ENCODE measurements at regions not wholly inside any gene's neighbourhood (a gene's known extent, or its start where the extent isn't known, plus 50 kb on each side); places are given as distances from the start of the nearest gene placed in this dataset.
"Not testable (repeated sequence)": the region's sequence is repeated elsewhere in the genome, so short reads cannot be mapped to it uniquely, and the experiment has no call there.

GRCh38 chr5:84961193-84961592 is 576.5 kb upstream of the EDIL3 start:
- no peak for DNase-seq (ENCODE audit: low spot score)
- TF ChIP-seq, protein P1, sequence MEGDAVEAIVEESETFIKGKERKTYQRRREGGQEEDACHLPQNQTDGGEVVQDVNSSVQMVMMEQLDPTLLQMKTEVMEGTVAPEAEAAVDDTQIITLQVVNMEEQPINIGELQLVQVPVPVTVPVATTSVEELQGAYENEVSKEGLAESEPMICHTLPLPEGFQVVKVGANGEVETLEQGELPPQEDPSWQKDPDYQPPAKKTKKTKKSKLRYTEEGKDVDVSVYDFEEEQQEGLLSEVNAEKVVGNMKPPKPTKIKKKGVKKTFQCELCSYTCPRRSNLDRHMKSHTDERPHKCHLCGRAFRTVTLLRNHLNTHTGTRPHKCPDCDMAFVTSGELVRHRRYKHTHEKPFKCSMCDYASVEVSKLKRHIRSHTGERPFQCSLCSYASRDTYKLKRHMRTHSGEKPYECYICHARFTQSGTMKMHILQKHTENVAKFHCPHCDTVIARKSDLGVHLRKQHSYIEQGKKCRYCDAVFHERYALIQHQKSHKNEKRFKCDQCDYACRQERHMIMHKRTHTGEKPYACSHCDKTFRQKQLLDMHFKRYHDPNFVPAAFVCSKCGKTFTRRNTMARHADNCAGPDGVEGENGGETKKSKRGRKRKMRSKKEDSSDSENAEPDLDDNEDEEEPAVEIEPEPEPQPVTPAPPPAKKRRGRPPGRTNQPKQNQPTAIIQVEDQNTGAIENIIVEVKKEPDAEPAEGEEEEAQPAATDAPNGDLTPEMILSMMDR (IDR thresholded peaks at IDR 0.05; ENCODE audit: extremely low read depth, missing control alignments): no peak

DNA sequence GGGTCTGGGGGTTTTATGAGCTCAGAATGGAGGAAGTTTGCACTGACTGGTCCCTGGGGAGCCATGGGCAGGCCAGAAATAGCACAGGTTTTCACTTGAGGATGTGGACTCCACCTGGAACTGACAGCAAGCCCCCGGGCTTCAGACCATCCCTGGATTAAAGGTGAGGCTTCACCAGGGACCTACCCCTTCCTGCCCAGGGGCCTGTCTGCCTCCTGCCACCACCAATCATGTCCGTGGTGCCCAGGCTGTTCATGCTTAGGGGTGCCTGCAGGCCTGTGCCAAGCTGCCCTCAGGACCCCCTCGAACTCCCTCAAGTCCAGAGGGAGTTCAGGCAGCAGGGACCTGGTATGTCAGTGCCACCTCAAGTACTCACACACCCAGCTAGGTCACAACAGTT is 577.2 kb upstream of the EDIL3 start:
- TF ChIP-seq, protein P1 (IDR thresholded peaks at IDR 0.05; ENCODE audit: extremely low read depth, missing control alignments): no peak
- no peak for DNase-seq (ENCODE audit: low spot score)

DNA sequence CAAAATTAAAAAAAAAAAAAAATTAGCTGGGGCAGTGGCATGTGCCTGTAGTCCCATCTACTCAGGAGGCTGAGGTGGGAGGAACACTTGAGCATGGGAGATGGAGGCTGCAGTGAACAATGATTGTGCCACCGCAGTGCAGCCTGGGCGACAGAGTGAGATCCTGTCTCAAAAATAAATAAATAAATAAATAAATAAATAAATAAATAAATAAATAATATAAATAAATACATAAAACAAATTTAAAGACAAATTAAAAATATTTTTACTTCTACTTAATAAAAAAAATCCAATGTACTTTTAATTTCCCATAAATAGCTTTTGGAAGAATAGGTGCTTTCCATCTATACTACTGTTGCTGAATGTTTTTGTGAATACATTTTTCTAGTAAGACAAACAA is 598.4 kb upstream of the EDIL3 start:
- DNase-seq (ENCODE audit: low spot score): no peak
- TF ChIP-seq, protein P1 (IDR thresholded peaks at IDR 0.05; ENCODE audit: extremely low read depth, missing control alignments): no peak

- TF ChIP-seq, protein P1 (IDR thresholded peaks at IDR 0.05; ENCODE audit: extremely low read depth, missing control alignments): no peak
These were observed 600.5 kb upstream of the EDIL3 start for GRCh38 chr5:84985148-84985547.

GRCh38 chr5:84986688-84987087 is 602.0 kb upstream of the EDIL3 start:
- TF ChIP-seq, protein P1 (IDR thresholded peaks at IDR 0.05; ENCODE audit: extremely low read depth, missing control alignments): no peak
- DNase-seq (ENCODE audit: low spot score): no peak

More at GRCh38 chr5:84985148-84985547, 600.5 kb upstream of the EDIL3 start:
- DNase-seq (ENCODE audit: low spot score): no peak

DNA sequence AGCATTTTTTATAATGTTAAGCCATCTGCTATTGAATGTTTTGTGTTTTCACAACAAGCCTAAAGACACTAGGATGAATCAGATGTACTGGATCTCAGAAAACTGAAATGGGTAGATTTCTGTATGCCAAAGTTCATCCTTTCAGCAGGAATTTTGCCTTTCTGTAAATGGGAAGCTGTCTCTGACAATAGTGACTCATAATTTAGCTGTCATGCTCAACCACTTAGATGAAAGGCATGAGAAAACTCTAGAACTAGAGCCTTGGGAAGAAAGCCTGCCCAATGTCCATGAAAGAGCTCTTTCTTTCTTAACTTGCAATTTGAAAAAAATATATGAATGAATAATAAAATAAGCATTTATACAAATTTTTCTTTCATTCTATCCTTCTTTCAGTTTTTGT is 616.0 kb upstream of the EDIL3 start:
- DNase-seq (ENCODE audit: low spot score): no peak
- TF ChIP-seq, protein P1 (IDR thresholded peaks at IDR 0.05; ENCODE audit: extremely low read depth, missing control alignments): no peak

DNA sequence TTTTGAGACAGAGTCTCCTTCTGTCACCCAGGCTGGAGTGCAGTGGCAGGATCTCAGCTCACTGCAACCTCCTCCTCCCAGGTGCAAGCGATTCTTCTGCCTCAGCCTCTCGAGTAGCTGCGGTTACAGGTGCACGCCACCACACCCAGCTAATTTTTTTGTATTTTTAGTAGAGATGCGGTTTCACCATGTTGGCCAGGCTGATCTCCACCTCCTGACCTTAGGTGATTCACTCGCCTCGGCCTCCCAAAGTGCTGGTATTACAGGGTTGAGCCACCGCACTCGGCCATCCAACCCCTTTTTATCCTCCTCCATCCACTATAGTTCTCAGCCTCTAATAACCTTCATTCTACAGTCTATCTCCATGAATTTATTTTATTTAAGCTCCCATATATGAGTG is 617.3 kb upstream of the EDIL3 start:
- not testable (repeated sequence) for DNase-seq (ENCODE audit: low spot score)

DNA sequence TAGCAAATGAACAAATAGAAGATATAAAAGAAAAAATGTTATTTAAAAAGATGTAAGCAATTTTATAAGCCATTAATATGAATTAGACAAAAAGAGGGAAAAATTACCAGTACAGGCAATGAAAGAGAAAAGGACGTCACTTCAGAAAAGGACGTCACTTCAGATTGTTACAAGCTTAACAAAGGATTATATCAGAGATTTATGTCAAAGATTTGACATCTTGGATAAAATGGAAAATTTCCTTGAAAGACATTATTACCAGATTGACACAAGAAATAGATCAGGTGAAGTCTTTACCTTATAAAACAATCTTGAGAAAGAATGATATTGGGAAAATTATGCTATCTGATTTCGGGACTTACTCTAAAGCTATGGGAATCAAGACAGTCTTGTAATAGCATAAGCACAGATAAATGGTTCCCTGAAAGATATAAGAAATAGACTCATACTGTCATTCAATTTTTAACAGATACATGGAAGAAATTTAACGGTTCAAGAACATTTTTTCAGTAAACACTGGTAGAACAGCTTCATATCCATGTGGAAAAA is 625.4 kb upstream of the EDIL3 start:
- no peak for DNase-seq (ENCODE audit: low spot score)
- TF ChIP-seq, protein P1 (IDR thresholded peaks at IDR 0.05; ENCODE audit: extremely low read depth, missing control alignments): no peak
